T-helper 2 cell (primary cell): ENCODE measurements at regions not wholly inside any gene's neighbourhood (a gene's known extent, or its start where the extent isn't known, plus 50 kb on each side); places are given as distances from the start of the nearest gene placed in this dataset.

Experiments used
- DNase-seq, 5 experiments: peaks; one replicate each; pipeline versions ENCODE4 v3.0.0 to v3.0.0-alpha.2; 2012 to 2022

- peak in 1 of 5 experiments; percentile 18 for DNase-seq
Measured at GRCh38 chr20:57090590-57091560, 175.6 kb downstream of the BMP7 start.

GRCh38 chr20:57091748-57092111, 174.7 kb downstream of the BMP7 start:
- no peak for DNase-seq

- DNase-seq, result peak in 3 of 5 experiments; percentile 32 to 67 (median 34)
Measured at GRCh38 chr20:57092112-57092899, 174.1 kb downstream of the BMP7 start.

- no peak for DNase-seq
Measured at GRCh38 chr20:57092900-57093530, 173.4 kb downstream of the BMP7 start.

GRCh38 chr20:57093766-57094165, 172.7 kb downstream of the BMP7 start:
- no peak for DNase-seq

- no peak for DNase-seq
Measured at GRCh38 chr20:57094252-57094891, 172.1 kb downstream of the BMP7 start.

GRCh38 chr20:57094991-57095390, 171.4 kb downstream of the BMP7 start:
- DNase-seq, result no peak

GRCh38 chr20:57095426-57095825, 171.0 kb downstream of the BMP7 start:
- DNase-seq, result no peak

GRCh38 chr20:57097245-57097915, 169.1 kb downstream of the BMP7 start:
- no peak for DNase-seq

GRCh38 chr20:57102160-57102559, 164.3 kb downstream of the BMP7 start:
- DNase-seq, result no peak

- DNase-seq, result no peak
Measured at GRCh38 chr20:57102566-57102965, 163.9 kb downstream of the BMP7 start.

- no peak for DNase-seq
Measured at GRCh38 chr20:57103146-57103800, 163.2 kb downstream of the BMP7 start.

GRCh38 chr20:57104113-57104512, 162.3 kb downstream of the BMP7 start:
- DNase-seq, result no peak

GRCh38 chr20:57104651-57105204, 161.7 kb downstream of the BMP7 start:
- no peak for DNase-seq

- DNase-seq, result no peak
Measured at GRCh38 chr20:57106030-57106682, 160.3 kb downstream of the BMP7 start.

GRCh38 chr20:57106692-57107091, 159.7 kb downstream of the BMP7 start:
- DNase-seq, result no peak

GRCh38 chr20:57107208-57107607, 159.2 kb downstream of the BMP7 start:
- DNase-seq, result no peak

- no peak for DNase-seq
Measured at GRCh38 chr20:57108218-57108617, 158.2 kb downstream of the BMP7 start.

- no peak for DNase-seq
Measured at GRCh38 chr20:57108742-57109570, 157.5 kb downstream of the BMP7 start.

- DNase-seq, result no peak
Measured at GRCh38 chr20:57109571-57109953, 156.9 kb downstream of the BMP7 start.
